ENCODE measurements at regions not wholly inside any gene's neighbourhood (a gene's known extent, or its start where the extent isn't known, plus 50 kb on each side); places are given as distances from the start of the nearest gene placed in this dataset.

DNA sequence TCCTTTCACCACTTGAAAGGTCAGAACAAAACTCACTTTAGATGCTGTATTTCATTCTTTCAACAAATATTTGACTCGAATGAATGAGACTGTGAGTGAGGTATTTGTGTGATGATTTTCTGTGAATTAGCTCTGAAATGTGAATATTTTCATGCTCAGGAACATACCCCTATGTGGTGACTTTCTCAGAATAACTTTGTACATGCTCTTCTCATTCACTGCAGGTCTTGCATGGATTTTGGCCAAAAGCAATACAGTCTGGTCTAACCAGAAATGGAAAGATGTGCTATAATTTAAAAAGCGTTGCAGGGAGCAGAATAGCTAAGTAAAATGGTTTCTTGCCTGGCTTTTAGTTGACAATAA lies 75.5 kb downstream of the MYCN start:
- peaks cover 40% of the 10 kb centered on the region for H3K27me3 ChIP-seq
- TF ChIP-seq EP300 (IDR thresholded peaks at IDR 0.05) (no peak), POLR2AphosphoS5 (IDR thresholded peaks at IDR 0.05) (no peak)
- WGBS, result 21% methylated on average over 2 of the region's 2 CpGs

DNA sequence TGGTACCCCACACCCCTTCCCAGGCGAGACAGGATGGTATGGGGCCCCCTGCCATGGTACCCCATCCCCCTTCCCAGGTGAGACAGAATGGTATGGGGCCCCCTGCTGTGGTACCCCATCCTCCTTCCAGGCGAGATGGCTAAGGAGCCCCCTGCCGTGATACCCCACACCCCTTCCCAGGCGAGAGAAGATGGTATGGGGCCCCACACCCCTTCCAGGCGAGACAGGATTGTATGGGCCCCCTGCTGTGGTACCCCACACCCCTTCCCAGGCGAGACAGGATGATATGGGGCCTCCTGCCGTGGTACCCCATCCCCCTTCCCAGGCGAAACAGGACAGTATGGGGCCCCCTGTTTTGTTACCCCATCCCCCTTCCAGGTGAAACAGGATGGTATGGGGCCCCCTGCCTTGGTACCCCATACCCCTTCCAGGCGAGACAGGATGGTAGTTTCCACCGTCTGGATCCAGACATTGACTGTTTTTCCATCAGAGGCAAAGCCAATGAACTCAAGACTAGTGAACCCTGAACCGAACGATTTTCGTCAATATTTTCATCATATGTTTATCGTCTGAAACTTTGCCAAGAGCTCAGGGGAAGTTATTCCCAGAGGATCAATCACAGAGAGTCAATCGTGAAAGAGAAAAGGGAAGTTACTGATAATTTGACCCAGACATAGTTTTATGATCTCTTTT lies 75.0 kb downstream of the MYCN start:
- Histone ChIP-seq H3K36me3 (no peaks in the 10 kb centered on the region), H3K4me1 (peaks cover 18% of the 10 kb centered on the region), H3K9me3 (no peaks in the 10 kb centered on the region), H3K4me3 (no peak overlapping the region), H3K27ac (no peak overlapping the region), H3K27me3 (peaks cover 41% of the 10 kb centered on the region)
- 68% methylated on average over 11 of the region's 15 CpGs for WGBS
- DNase-seq (ENCODE audit: low spot score in 2 of 2), result no peak
- TF ChIP-seq POLR2AphosphoS5 (IDR thresholded peaks at IDR 0.05) (no peak), EP300 (IDR thresholded peaks at IDR 0.05) (no peak), POLR2A (IDR thresholded peaks at IDR 0.05) (no peak)
- TF ChIP-seq, protein P1, sequence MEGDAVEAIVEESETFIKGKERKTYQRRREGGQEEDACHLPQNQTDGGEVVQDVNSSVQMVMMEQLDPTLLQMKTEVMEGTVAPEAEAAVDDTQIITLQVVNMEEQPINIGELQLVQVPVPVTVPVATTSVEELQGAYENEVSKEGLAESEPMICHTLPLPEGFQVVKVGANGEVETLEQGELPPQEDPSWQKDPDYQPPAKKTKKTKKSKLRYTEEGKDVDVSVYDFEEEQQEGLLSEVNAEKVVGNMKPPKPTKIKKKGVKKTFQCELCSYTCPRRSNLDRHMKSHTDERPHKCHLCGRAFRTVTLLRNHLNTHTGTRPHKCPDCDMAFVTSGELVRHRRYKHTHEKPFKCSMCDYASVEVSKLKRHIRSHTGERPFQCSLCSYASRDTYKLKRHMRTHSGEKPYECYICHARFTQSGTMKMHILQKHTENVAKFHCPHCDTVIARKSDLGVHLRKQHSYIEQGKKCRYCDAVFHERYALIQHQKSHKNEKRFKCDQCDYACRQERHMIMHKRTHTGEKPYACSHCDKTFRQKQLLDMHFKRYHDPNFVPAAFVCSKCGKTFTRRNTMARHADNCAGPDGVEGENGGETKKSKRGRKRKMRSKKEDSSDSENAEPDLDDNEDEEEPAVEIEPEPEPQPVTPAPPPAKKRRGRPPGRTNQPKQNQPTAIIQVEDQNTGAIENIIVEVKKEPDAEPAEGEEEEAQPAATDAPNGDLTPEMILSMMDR (IDR thresholded peaks at IDR 0.05), result no peak

More for the DNA sequence above, 75.5 kb downstream of the MYCN start:
- H3K9me3 ChIP-seq, result no peaks in the 10 kb centered on the region
- peaks cover 18% of the 10 kb centered on the region for H3K4me1 ChIP-seq
- no peak for DNase-seq (ENCODE audit: low spot score in 2 of 2)
- no peak overlapping the region for H3K27ac ChIP-seq
- no peak overlapping the region for H3K4me3 ChIP-seq
- no peaks in the 10 kb centered on the region for H3K36me3 ChIP-seq

DNA sequence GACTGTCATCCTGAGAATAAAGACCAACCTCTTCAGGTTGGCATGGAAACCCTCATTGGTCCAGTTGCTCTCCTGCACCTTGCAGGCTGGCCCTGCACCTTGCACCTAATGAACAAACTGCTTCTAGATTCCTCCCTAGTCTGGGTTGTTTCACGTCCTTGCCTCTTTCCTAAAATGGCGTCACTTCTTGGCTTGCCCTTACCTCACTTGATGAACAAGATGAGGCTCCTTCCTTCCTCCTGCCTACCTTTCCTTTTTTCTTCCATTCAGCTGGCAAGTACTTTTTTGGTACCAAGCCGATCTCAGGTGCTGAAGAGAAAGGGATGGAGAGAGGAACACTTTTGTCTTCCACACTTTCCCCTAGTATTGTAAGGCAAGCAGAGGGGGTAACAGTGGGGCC lies 74.5 kb downstream of the MYCN start:
- WGBS, result 56% methylated on average over 3 of the region's 3 CpGs
- Histone ChIP-seq H3K27me3 (peaks cover 46% of the 10 kb centered on the region), H3K4me3 (no peak overlapping the region), H3K36me3 (no peaks in the 10 kb centered on the region), H3K9me3 (no peaks in the 10 kb centered on the region), H3K4me1 (peaks cover 18% of the 10 kb centered on the region), H3K27ac (no peak overlapping the region)
- TF ChIP-seq, protein P1 (IDR thresholded peaks at IDR 0.05), result no peak
- no peak for TF ChIP-seq EP300 (IDR thresholded peaks at IDR 0.05)
- no peak for TF ChIP-seq POLR2AphosphoS5 (IDR thresholded peaks at IDR 0.05)
- TF ChIP-seq POLR2A (IDR thresholded peaks at IDR 0.05), result no peak
- no peak for DNase-seq (ENCODE audit: low spot score in 2 of 2)

DNA sequence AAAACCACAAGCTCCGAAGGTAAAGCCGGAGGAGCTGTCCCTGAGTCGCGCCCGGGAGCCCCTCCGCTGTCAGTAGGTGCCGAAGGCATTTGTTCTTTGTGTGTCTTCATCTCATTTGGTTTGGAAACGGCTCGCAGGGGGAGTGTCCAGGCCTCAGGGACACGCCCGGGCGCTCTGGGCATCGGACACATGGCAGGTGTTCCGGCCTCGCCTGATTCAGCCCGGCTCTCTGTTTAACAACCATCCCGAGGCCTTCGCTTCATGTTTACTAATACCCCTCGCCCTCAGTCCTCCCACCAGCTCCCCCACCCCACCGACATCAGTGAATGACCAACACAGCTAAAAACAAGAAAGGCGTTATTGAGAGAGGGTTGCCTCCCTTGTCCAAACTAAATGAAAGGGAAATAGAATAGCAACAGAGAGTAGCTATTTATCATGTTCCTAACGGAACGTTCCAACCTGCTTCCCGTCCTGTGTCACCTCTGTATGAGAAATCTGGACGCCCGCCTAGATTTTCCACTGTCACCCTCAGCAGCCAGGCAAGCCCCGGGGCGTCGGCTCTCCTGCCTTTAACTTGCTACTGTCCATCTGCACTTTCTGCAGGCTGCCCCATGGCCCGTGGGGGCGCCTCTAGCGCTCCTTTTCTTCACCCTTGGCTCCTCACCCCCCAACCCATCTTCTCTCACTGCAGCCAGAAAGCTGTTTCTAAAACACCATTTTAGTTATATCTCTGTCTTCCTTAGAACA lies 73.9 kb downstream of the MYCN start:
- DNase-seq (ENCODE audit: low spot score in 2 of 2), result no peak
- Histone ChIP-seq H3K27me3 (peaks cover 46% of the 10 kb centered on the region), H3K9me3 (no peaks in the 10 kb centered on the region), H3K4me1 (peaks cover 18% of the 10 kb centered on the region), H3K4me3 (no peak overlapping the region), H3K36me3 (no peaks in the 10 kb centered on the region), H3K27ac (no peak overlapping the region)
- WGBS, result 61% methylated on average over 28 of the region's 32 CpGs
- no peak for TF ChIP-seq POLR2A (IDR thresholded peaks at IDR 0.05)
- no peak for TF ChIP-seq POLR2AphosphoS5 (IDR thresholded peaks at IDR 0.05)
- TF ChIP-seq EP300 (IDR thresholded peaks at IDR 0.05), result no peak
- TF ChIP-seq, protein P1 (IDR thresholded peaks at IDR 0.05), result no peak

DNA sequence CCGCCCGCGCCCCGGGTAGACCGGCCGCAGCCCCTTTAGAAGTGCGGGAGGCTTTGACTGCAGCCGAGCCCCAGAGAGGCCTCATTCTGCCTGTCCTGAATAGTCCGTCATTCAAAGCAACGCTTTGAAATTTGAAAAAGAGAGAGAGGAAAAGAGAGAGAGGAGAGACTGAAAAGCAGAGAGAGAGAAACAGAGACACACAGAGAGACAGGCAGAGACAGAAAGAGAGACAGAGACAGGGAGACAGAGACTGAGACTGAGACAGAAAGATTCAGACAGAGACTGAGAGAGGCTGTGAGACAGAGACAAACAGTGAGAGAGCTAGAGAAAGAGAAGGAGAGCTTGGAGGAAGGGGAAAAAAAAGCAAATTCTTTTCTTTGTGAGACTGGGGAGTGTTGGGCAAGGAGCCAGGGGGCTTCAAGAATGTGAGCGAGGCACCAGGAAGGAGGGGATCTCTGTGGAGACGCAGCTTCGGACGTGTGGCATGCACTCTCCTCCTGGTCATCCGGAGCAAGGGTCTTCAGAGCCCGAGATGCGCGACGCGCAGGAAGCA lies 73.1 kb downstream of the MYCN start:
- Histone ChIP-seq H3K4me1 (peaks cover 18% of the 10 kb centered on the region), H3K9me3 (no peaks in the 10 kb centered on the region), H3K27me3 (peaks cover 42% of the 10 kb centered on the region), H3K36me3 (no peaks in the 10 kb centered on the region), H3K27ac (no peak overlapping the region), H3K4me3 (no peak overlapping the region)
- no peak for DNase-seq (ENCODE audit: low spot score in 2 of 2)
- TF ChIP-seq POLR2A (IDR thresholded peaks at IDR 0.05), result no peak
- no peak for TF ChIP-seq EP300 (IDR thresholded peaks at IDR 0.05)
- no peak for TF ChIP-seq POLR2AphosphoS5 (IDR thresholded peaks at IDR 0.05)
- TF ChIP-seq, protein P1 (IDR thresholded peaks at IDR 0.05), result no peak
- WGBS, result 30% methylated on average over 20 of the region's 20 CpGs
